HG03139 (cell line): ENCODE measurements at regions not wholly inside any gene's neighbourhood (a gene's known extent, or its start where the extent isn't known, plus 50 kb on each side); places are given as distances from the start of the nearest gene placed in this dataset.
A peak's percentile ranks its signal among the peaks of the same experiment; 100 is the strongest.

ENCODE experiments used
- ATAC-seq: cut with Tn5 transposase; IDR thresholded peaks from one replicate; pipeline ENCODE4 v1.9.1; 2021; ENCODE audit not compliant: unreplicated experiment

DNA sequence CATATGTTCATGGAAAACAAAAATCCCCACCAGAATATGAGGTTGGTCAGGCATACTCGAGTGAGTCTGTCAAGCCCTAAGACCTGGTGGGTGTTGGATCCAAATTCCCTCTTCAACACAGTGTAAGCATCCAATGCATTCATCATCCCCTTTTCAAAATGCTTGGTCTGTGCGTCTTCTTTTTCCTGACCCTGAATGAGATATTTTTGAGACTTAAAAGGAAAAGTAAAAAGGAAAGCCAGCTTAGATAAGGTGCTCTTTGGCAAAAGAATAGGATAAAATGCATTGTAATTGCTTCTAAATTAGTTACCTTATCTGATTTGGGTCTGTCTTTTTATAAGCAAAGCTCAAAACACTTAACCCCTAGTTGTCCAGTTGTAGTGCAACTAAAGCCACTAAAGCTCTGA lies 331.5 kb downstream of the PTEN start:
- no peak for ATAC-seq

DNA sequence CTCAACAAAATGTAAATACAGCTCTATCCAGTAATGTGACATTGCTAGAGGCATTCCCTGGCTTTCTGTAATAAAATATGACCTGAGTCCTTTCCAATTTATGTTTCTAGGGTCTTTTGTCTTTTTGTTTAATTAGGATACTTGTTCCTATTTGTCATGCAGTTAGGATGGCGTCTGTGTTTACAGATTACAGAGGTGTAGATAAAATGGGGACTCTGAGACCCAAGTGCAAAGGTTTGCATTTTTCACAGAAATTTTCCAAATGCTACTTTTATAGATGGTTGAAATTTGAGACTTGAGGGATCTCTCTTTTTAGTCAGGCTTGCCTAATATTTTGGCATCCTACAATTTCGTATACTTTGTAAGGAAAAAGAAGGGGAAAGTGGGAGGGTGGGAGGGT lies 332.4 kb downstream of the PTEN start:
- no peak for ATAC-seq

DNA sequence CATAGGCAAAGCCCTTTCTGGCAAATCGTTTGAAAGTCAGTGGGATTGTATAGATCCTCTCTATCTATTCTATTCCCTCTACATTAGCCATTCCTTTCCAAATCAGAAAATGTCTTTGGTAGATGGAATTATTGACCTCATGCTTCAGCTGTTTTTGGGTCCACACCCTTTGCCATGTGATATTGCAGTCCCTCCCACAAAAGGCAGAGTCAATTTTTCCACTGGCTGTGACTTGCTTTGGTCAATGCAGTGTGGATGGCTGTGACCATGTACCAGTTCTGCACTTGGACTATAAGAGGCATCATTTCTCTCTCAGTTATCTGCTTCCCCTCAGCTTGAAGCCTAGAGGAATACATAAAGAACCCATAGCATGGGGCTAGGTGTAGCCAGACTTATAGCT lies 332.9 kb downstream of the PTEN start:
- ATAC-seq: no peak

DNA sequence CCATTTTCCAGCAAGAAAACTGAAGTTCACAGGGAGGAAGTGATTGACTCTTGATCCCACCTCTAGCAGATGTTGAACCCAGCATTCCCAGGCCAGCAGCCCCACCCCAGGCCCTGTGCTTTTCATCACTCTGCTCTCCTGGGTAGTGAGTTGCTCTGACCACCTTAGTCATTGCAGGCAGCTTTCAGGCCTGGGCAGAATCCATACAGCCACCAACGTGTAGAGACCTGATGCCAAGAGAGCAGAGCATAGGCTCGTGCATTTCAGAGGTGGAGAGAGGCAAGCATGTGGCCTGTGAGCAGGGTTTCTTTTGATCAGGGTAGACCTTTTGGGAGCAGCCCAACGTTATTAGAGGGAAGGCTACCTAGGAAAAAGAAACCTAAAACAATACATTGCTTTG lies 334.6 kb downstream of the PTEN start:
- ATAC-seq: no peak

DNA sequence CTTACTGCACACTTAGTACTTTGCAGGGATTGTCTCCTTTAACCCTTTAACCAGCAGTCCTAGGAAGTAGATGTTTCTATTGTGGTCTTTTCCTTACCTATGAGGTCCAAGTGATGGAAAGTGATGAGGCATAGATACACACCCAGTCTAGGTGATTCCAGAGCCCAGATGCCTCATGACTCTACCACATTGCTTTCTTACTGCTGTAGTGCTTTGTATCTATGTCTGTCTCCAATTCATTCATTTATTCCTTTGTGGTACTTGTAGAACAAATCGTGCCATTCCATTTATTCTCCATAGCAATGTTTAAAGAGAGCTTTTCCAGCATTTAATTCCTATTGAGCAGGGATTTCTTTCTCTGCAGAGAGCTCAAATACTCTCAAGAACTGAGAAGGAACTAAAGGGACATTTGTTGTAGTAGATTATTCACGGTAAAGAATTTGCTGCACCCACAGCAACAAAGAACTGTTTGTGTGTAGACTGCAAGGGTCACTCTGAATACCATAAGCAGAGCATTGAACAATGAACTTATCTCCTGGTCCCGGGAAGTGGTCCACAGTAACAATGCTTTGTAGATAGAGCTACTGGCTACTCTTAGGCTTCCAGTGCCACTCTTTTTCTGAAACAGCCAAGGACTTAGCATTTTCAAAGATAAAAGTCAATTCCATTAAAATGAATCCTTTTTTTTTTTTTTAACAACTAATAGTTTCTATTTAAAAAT lies 337.0 kb downstream of the PTEN start:
- no peak for ATAC-seq

DNA sequence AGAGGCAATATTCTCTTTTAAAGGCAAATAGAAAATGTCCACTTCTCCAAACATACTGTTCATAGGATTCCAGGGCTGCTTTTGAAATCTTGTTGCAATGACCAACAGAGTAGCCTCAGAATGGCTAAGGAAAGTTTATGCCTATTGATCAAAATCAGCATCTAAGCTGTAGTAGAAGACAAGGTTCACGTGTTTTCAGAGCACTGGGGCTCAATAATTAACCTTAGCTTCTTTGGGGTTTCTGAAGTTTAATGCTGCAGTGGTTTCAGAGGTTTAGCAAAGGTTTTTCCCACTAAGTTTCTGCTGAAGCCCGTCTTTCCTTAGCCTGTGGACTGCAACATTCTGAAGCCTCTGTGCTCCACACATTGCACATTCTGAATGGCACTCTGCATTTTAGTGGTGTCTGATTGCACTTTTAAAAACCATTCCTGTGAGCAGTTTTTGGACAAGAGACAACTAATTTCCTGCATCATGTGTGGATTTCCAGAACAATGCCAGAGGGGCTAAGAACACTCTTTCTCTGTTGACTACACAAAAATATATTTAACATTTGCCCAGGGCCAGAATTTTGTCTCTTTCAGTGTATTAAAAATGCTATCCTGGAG lies 342.5 kb downstream of the PTEN start:
- ATAC-seq: no peak

DNA sequence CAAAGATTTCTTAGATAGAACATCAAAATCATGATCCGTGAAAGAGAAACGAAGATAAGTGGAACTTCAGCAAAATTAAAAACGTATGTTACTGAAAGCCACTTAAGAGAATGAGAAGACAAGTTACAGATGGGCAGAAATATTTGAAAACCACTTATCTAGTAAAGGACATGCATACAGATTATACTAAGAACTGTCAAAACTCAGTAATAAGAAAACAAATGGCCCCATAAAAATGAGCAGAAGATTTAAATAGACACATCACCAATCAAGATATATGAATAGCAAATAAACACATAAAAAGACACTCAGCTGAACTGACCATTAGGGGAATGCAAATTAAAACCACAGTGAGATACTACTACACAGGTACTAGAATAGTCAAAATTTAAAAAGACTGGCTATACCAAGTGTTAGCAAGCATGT lies 343.7 kb downstream of the PTEN start:
- no peak for ATAC-seq

DNA sequence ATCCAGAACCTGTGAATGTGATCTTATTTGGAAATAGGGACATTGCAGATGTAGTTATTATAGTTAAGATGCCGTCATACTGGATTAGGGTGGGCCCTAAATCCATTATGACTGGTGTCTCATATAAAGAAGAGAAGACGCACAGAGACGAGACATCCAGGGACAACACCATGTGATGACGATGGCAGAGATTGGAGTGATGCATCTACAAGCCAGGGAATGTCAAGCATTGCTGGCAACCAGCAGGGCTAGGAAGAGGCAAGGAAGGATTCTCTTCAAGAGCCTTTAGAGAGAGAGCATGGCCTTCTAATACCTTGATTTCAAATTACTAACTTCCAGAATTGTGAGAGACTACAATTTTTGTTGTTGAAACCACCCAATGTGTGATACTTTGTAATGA lies 345.8 kb downstream of the PTEN start:
- no peak for ATAC-seq

DNA sequence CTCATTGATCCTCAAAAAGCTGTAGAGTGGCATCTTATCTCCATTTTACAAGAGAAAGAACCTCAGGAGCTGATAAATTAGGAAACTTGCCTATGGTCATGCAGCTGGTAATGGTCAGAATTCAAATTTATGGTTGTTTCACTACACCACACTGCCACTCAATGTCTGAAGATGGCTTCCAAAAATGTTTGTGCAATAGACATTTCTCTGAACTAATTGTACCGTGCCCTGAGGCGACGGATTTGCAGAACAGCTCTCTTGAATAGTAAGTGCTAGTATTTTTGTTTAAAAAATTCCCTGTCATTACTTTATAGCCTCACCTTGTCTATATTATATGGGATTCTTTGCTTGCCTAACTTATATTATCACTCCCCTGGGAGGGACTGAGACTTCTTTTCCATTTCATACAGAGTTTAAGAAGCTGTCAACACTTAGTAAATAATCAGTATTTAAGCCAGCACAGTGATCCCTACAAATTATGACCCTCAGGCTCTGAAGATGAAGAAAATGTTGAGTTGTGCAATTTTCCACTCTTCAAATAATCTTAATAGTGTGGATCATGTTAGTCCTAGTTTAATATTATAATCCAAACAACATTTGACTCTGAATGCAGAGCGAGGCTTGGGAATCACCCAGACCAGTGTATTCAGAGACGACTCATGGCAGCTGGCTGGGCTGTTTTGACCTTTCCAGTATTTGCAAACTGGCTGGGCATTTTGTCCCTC lies 346.6 kb downstream of the PTEN start:
- ATAC-seq: no peak

DNA sequence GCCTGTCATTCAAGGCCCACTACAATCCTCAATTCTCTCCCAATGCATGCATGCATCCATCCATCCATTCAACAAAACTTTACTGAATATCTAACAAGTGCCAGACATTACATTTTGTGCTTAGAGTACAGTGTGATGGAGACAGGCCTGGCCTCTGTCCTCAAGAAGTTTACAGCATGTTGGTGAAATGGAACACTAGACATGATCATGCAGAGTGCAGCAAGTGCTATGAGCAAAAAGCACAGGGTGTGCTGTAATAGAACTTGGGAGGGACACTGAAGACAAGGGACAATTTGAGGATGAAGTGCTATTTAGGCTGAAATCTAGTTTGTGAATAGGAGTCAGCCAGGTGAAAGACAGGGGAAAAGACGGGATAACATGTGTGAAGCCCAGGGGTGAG lies 347.8 kb downstream of the PTEN start:
- no peak for ATAC-seq

DNA sequence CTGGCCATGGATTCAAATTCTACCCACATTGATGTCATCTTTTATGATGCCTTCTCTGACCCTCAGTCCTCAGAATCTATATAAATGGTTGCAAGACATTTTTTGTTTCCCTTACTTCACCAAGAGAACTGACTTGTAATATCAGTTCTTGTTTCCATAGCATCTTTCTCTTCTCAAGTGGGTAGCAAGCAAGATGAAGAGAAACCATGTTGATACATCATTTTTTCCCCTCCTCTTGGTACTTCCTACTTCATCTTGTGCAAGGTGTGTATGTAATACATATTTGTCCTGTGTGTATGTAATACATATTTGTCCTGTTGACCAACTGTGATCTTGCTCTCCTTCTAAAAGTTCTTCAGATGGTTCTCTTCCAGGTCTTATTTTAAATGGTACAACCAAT lies 348.6 kb downstream of the PTEN start:
- no peak for ATAC-seq

DNA sequence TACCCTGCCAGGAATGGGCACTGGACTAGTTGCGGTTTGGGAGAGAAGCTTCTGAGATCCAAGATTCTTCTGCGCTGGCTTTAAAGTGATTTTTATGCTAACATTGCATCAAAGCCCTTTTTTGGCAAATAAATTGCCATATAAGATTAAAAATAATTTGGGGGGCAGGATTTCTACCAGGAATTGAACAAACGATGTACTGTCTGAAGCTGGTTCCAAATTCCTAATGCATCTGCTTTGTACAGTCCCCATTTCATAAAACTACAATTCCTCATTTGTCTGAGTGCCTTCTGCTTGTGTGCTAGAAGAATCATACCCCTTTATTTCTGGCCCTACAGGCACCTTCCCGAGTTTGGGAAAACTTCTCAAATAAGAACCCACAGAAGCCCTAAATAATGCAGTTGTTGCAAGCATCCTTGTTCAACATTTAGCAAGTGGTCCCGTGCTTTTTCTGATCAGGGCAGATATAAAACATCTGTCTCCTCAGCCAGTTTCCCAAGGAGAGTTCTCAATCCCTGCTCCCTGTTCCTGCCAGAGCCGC lies 349.7 kb downstream of the PTEN start:
- ATAC-seq: no peak

DNA sequence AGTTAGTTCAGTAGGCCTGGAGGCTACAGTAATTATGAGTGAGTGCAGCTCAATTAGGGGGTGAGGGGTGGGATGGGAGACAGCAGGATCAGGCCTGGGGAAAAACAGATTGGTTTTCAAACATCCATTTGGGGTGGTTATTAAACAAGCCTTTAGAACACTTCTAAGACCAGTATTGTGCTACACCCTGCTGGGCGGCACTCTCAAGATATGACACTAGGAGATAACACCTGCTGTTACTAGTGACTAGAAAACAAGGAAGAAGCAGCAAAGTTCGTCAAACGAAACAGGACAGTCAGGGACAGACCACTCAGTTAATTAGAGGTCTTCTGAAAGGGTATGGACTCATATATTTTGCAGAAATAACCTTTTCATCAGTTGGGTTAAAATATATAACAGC lies 353.6 kb downstream of the PTEN start:
- ATAC-seq: peak; percentile 73

DNA sequence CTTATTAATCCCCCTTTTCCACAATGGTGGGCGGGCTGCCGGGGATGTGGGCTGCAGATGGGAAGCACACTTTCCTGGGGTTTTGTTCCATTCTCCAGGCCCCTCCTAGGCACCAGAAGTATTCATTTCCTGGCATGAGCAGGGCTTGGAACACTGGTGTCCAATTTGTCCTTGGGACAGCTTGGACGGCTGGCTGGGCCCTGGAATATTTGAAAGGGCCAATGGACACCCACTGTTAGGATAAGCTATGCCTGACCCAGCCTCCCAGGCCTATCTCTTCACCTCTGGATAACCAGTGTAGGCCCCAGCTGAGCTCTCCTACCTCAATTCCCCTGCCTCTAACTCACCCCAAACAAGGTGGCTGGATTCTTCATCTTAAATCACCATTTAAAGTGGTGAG lies 354.9 kb downstream of the PTEN start:
- no peak for ATAC-seq

DNA sequence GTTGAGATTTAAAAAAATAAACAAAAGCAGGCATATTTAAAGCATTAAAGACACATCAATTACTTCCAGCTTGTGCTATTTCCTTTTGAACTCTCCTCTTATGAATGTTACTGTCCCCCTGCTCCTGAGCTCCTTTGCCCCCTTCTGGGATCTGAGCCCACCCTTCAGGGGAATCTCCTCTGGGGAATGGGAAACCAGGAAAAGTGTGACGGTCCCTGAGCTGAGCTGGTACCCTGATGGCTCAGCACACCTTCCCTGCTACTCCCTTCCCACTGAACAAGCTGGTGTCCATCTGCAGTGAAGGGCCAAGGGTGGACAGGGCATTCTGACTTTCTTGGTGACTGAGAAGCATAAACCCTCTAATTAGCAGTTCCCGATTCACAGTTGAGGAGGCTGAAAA lies 356.3 kb downstream of the PTEN start:
- no peak for ATAC-seq

DNA sequence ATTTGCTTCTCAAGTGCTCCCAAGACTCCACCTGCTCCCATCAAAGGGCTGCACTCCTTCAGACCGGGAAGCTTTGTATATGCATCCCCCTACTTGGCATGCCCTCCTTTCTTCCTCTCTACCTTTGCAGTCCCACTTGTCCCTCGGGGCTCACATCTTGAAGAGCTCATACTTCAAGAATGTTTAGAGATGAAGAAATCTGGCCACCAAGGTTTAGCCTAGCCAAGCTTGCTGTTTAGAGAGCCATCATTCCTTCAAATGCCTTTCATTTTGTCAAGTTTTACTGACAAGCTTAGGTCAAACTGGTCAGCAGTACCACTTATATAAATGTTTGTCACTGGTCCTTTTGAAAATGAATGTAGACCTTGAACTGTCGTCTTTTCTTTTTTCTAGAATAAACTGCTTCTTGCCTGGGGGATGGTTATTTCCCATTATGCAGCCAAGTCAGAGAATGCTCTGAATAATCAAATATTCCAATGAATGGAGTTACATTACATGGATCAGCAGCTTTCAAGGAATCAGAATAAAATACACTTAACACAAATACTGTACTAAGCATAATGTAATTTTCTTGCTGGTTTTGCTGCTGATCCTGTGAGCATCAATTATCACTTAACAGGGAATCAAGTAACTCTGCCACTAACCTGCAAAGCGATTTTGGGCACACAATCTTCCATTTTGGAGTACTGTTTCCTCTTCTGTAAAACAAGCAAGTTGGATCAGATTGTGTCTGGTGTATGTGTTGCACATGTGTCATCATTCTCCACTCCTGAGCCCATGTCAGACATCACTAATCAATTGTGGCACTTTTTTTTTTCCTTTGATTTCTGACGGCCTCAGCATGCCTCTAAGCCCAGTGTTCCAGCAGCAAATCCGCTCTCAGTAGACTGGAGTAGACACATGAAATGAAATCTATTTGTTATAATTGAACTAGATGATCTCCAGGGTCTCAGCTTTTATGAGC lies 357.9 kb downstream of the PTEN start:
- ATAC-seq: no peak

DNA sequence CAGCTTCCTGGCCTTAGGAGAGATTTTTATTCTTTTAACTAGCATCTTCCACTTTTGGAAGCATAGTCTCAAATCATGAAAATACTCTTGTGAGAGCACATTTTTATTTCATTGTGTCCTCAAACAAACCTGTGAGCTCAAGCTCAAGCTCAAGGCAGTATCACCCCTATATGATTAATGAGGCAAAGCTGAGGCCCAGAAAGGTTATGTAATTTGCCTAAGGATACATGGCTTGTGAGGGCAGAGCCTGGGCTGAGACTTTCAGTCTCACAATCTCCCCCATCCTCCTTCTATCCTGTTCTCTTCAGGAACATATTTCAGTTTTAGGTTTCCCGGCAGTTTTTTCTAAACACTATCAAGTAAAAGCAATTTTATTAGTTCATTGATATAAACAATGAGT lies 359.5 kb downstream of the PTEN start:
- no peak for ATAC-seq
